Activated CD4-positive, alpha-beta memory T cell treated with anti-CD3 and anti-CD28 coated beads for 36 hours (primary cell): ENCODE measurements at regions not wholly inside any gene's neighbourhood (a gene's known extent, or its start where the extent isn't known, plus 50 kb on each side); places are given as distances from the start of the nearest gene placed in this dataset.

ENCODE experiments used
- CTCF ChIA-PET: fragments of 350-600 bp; sonication (Branson Sonifier 250); formaldehyde crosslinking; loops from one replicate; lab custom pipeline; 2021; ENCODE audit warnings: antibody characterized with exemption, inconsistent platforms; lab: Charles Lee
- POLR2A ChIA-PET: fragments of 350-600 bp; sonication (Branson Sonifier 250); formaldehyde crosslinking; loops from one replicate; lab custom pipeline; 2021; ENCODE audit warnings: antibody characterized with exemption; lab: Charles Lee
- DNase-seq: peaks from one replicate; pipeline ENCODE4 v3.0.0-alpha.2; 2020
- H3K27ac Mint-ChIP-seq: one replicate; pipeline ENCODE4 v1.8.0; 2021; ENCODE audit warnings: mixed read lengths
- H3K27me3 Mint-ChIP-seq: one replicate; pipeline ENCODE4 v1.8.0; 2021; ENCODE audit warnings: mixed read lengths
- H3K36me3 Mint-ChIP-seq: one replicate; pipeline ENCODE4 v1.8.0; 2021; ENCODE audit warnings: mixed read lengths
- H3K4me1 Mint-ChIP-seq: one replicate; pipeline ENCODE4 v1.8.0; 2021; ENCODE audit warnings: low read depth, mixed read lengths
- H3K4me3 Mint-ChIP-seq: one replicate; pipeline ENCODE4 v1.8.0; 2021; ENCODE audit warnings: mild to moderate bottlenecking, mixed read lengths
- H3K9me3 Mint-ChIP-seq: one replicate; pipeline ENCODE4 v1.8.0; 2021; ENCODE audit warnings: mixed read lengths
- intact Hi-C: fragments of 100-400 bp; cut with micrococcal nuclease; formaldehyde crosslinking; loops from one replicate; pipeline ENCODE4 v1.15.1; 2023

- Mint-ChIP-seq H3K36me3 (no peaks in the 10 kb centered on the region), H3K9me3 (no peaks in the 10 kb centered on the region), H3K27ac (no peak overlapping the region), H3K4me1 (peaks cover 7% of the 10 kb centered on the region), H3K4me3 (no peak overlapping the region), H3K27me3 (peaks cover 7% of the 10 kb centered on the region)
- intact Hi-C loops: no loop called here
- CTCF ChIA-PET: no interaction called here
- POLR2A ChIA-PET: no interaction called here
- DNase-seq: no peak
Measured at GRCh38 chr11:69967484-69967883, 110.6 kb upstream of the ANO1 start.

GRCh38 chr11:69968396-69969347, 109.4 kb upstream of the ANO1 start:
- peaks cover 7% of the 10 kb centered on the region for H3K27me3 Mint-ChIP-seq
- intact Hi-C loops: no loop called here

GRCh38 chr11:69969890-69970784, 108.0 kb upstream of the ANO1 start:
- H3K4me1 Mint-ChIP-seq: peaks cover 7% of the 10 kb centered on the region
- intact Hi-C loops: no loop called here
- peak; percentile 28 for DNase-seq
- H3K9me3 Mint-ChIP-seq: no peaks in the 10 kb centered on the region
- H3K27ac Mint-ChIP-seq: no peak overlapping the region
- no peaks in the 10 kb centered on the region for H3K36me3 Mint-ChIP-seq
- peaks cover 7% of the 10 kb centered on the region for H3K27me3 Mint-ChIP-seq
- H3K4me3 Mint-ChIP-seq: no peak overlapping the region
- ChIA-PET CTCF (no interaction called here), POLR2A (no interaction called here)

More at GRCh38 chr11:69968396-69969347, 109.4 kb upstream of the ANO1 start:
- no peak for DNase-seq
- Mint-ChIP-seq H3K4me1 (peaks cover 7% of the 10 kb centered on the region), H3K4me3 (no peak overlapping the region), H3K36me3 (no peaks in the 10 kb centered on the region), H3K27ac (no peak overlapping the region), H3K9me3 (no peaks in the 10 kb centered on the region)
- ChIA-PET CTCF (no interaction called here), POLR2A (no interaction called here)

- Mint-ChIP-seq H3K27ac (no peak overlapping the region), H3K4me3 (no peak overlapping the region), H3K9me3 (no peaks in the 10 kb centered on the region), H3K4me1 (peaks cover 7% of the 10 kb centered on the region), H3K27me3 (peaks cover 7% of the 10 kb centered on the region), H3K36me3 (no peaks in the 10 kb centered on the region)
- CTCF ChIA-PET: no interaction called here
- no peak for DNase-seq
- intact Hi-C loops: no loop called here
- POLR2A ChIA-PET: no interaction called here
Measured at GRCh38 chr11:69970785-69971535, 107.2 kb upstream of the ANO1 start.

- no peak overlapping the region for H3K4me3 Mint-ChIP-seq
- H3K9me3 Mint-ChIP-seq: no peaks in the 10 kb centered on the region
- peaks cover 8% of the 10 kb centered on the region for H3K27me3 Mint-ChIP-seq
- no peak overlapping the region for H3K27ac Mint-ChIP-seq
- intact Hi-C loops: no loop called here
- ChIA-PET CTCF (no interaction called here), POLR2A (no interaction called here)
- DNase-seq: peak; percentile 14
- H3K4me1 Mint-ChIP-seq: peaks cover 7% of the 10 kb centered on the region
- H3K36me3 Mint-ChIP-seq: no peaks in the 10 kb centered on the region
Measured at GRCh38 chr11:69971741-69972140, 106.4 kb upstream of the ANO1 start.

- Mint-ChIP-seq H3K27ac (no peak overlapping the region), H3K9me3 (no peaks in the 10 kb centered on the region), H3K4me3 (no peak overlapping the region), H3K36me3 (no peaks in the 10 kb centered on the region), H3K27me3 (peaks cover 8% of the 10 kb centered on the region), H3K4me1 (peaks cover 7% of the 10 kb centered on the region)
- intact Hi-C loops: no loop called here
- ChIA-PET CTCF (no interaction called here), POLR2A (no interaction called here)
- DNase-seq: no peak
Measured at GRCh38 chr11:69972351-69972802, 105.7 kb upstream of the ANO1 start.

GRCh38 chr11:69974528-69974927, 103.6 kb upstream of the ANO1 start:
- Mint-ChIP-seq H3K4me3 (no peak overlapping the region), H3K9me3 (no peaks in the 10 kb centered on the region), H3K27ac (no peak overlapping the region), H3K4me1 (peaks cover 7% of the 10 kb centered on the region), H3K27me3 (peaks cover 8% of the 10 kb centered on the region), H3K36me3 (no peaks in the 10 kb centered on the region)
- POLR2A ChIA-PET: no interaction called here
- CTCF ChIA-PET: no interaction called here
- no peak for DNase-seq
- intact Hi-C loops: no loop called here

GRCh38 chr11:69975822-69976221, 102.3 kb upstream of the ANO1 start:
- peaks cover 3% of the 10 kb centered on the region for H3K4me1 Mint-ChIP-seq
- peaks cover 4% of the 10 kb centered on the region for H3K27me3 Mint-ChIP-seq
- H3K9me3 Mint-ChIP-seq: no peaks in the 10 kb centered on the region
- intact Hi-C loops: no loop called here
- ChIA-PET CTCF (no interaction called here), POLR2A (no interaction called here)
- no peak overlapping the region for H3K27ac Mint-ChIP-seq
- no peak overlapping the region for H3K4me3 Mint-ChIP-seq
- H3K36me3 Mint-ChIP-seq: no peaks in the 10 kb centered on the region
- DNase-seq: no peak

GRCh38 chr11:69976794-69977193, 101.3 kb upstream of the ANO1 start:
- no peak overlapping the region for H3K4me3 Mint-ChIP-seq
- H3K4me1 Mint-ChIP-seq: no peaks in the 10 kb centered on the region
- H3K27ac Mint-ChIP-seq: no peak overlapping the region
- CTCF ChIA-PET: no interaction called here
- no peak for DNase-seq
- POLR2A ChIA-PET: no interaction called here
- H3K36me3 Mint-ChIP-seq: no peaks in the 10 kb centered on the region
- intact Hi-C loops: no loop called here
- no peaks in the 10 kb centered on the region for H3K9me3 Mint-ChIP-seq
- H3K27me3 Mint-ChIP-seq: peaks cover 5% of the 10 kb centered on the region

- H3K27me3 Mint-ChIP-seq: peaks cover 11% of the 10 kb centered on the region
- CTCF ChIA-PET: no interaction called here
- intact Hi-C loops: no loop called here
- H3K27ac Mint-ChIP-seq: no peak overlapping the region
- H3K4me1 Mint-ChIP-seq: no peaks in the 10 kb centered on the region
- no peaks in the 10 kb centered on the region for H3K36me3 Mint-ChIP-seq
- DNase-seq: no peak
- H3K9me3 Mint-ChIP-seq: no peaks in the 10 kb centered on the region
- POLR2A ChIA-PET: no interaction called here
- H3K4me3 Mint-ChIP-seq: no peak overlapping the region
Measured at GRCh38 chr11:69977951-69978350, 100.2 kb upstream of the ANO1 start.

- ChIA-PET POLR2A (no interaction called here), CTCF (no interaction called here)
- Mint-ChIP-seq H3K9me3 (no peaks in the 10 kb centered on the region), H3K4me1 (no peaks in the 10 kb centered on the region), H3K27me3 (peaks cover 22% of the 10 kb centered on the region), H3K27ac (no peak overlapping the region), H3K36me3 (no peaks in the 10 kb centered on the region), H3K4me3 (no peak overlapping the region)
- no peak for DNase-seq
- intact Hi-C loops: no loop called here
Measured at GRCh38 chr11:69978841-69979614, 99.1 kb upstream of the ANO1 start.
